Effector CD4-positive, alpha-beta T cell (primary cell): ENCODE measurements at regions not wholly inside any gene's neighbourhood (a gene's known extent, or its start where the extent isn't known, plus 50 kb on each side); places are given as distances from the start of the nearest gene placed in this dataset.
"Not testable (repeated sequence)": the region's sequence is repeated elsewhere in the genome, so short reads cannot be mapped to it uniquely, and the experiment has no call there.

Source experiments
- DNase-seq: peaks from one replicate; pipeline ENCODE4 v3.0.0-alpha.2; 2020

DNA sequence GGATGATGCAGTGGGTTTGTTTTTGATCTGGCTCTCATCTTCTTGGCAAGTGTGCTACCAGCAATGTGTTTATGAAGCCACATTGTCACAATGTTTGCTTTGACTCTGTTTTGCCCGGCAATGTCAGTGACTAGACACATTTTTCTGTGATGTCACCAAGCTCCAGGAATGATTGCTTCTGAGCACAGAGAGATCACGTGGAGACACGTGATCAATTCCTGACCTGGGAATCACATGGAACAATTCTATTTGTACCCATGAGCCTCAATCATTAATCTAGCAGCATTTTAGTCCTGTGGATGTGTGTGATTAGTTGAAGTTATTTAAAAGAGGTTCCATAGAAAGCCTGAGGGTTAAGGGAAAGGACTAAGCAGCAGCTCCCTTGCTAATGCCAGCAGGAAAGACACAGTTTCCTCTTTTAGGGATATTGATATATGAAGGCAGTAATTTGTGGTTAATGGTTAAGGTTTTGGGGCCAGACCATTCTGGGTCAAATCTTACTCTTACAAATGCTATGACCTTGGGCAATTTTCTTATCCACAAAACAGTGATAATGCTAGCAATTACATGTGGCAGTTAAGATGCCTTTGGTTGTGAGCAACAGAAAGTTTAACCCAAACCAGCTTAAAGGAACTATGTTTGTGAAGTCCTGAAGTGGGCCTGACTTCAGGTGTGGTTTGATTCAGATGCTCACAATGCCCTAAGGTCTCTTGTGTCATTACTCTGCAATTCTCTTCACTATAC, 59.0 kb downstream of the FASLG start:
- DNase-seq: no peak

DNA sequence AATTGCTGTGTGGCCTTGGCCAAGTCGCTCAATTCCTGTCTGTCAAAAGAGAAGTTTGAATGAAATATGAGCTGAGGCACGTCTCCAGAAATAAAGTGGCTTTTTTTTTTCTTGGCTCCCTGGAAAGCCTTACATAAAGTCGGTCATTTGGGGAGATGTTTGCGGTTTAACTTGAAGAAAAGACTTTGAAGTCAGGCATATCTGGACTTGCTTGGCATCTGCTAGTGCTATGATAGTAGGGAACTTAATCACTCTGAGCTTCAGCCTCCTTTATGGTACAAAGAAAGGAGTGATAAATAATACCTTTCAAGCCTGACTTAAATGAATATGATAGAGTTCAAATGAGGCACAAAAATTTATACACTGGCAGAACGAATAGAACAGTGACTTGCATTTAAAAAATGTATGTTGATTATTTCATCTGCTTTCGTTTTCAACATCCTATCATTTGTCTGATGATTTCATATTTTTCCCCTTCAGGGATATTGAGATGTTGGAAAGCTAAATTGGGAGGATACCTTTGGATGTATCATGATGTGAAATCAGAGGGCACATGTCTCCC, 60.2 kb downstream of the FASLG start:
- no peak for DNase-seq

GRCh38 chr1:172719694-172720138, 60.8 kb downstream of the FASLG start:
- DNase-seq: no peak

DNA sequence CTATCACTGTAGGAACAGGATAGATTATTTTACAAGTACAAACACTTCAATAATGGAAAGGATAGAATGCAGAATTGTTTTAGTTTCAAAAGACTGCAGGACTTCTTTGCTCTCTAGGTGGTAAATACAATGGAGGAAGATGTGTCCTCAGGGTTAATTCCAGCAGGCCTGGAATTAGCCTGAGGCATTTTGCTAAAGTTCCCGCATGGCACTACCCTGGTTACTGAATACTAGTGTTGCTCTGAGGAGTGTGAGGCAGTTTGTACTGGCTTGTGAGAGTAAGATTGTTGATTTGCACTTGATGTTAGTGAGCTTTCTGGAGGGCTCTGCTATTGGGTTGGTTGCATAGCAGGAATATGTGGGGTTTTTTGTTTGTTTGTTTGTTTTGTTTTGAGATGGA, 61.4 kb downstream of the FASLG start:
- no peak for DNase-seq

GRCh38 chr1:172723251-172723650, 64.3 kb downstream of the FASLG start:
- DNase-seq: no peak

- DNase-seq: no peak
Measured at GRCh38 chr1:172724232-172724631, 65.3 kb downstream of the FASLG start.

DNA sequence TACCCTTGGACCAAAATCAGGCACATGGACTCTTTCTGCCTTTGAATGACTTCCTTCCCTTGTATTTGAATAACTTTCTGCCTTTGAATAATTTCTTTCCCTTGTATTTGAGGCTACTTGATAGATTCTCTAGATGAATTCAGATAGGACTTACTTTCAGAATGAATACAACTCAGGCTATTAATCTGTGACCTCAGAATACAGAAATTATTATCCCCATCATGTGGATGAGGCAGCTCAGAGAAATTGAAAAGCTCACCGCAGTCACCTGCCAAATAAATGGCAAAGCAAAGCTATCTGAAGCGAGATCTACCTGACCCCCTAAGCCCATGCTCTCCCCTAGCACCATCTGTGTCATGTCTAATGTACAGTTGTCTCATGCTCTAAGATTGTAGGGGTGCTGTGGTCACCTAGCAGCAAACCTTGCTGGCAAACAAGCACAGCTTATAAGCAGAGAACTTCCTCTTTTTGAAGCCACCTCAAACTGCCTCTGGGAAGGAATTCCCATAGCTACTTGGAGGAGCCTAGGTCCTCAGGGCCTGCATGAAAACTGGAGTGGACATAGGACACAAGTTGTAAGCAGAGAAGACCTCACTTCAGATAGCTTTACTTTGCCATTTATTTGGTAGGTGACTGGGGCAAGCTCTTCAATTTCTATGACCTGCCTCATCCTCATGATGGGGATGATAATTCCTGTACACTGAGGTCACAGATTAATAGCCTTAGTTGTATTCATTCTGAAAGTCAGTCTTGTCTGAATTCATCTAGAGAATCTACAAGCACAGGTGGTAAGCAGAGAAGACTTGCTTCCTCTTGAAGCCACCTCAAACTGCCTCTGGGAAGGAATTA, 66.1 kb downstream of the FASLG start:
- no peak for DNase-seq

DNA sequence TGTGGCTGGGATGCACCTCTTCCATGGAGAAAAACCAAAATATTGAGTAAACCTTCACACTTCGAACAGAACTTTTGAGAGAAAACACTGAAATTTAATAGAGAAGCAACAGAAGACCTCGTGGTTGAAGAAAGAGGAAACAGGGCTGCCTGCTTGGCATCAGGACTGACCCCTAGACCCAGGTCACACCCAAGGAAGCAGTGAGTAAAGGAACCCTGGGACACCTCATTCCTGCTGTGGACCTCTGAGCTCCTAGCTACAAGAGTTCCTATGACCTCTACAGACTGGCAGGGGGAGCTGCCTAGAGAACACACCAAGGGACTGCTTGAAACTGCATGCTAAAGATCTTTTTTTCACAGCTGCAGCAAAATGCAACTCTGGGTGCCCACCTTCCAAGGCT, 67.8 kb downstream of the FASLG start:
- DNase-seq: no peak

GRCh38 chr1:172727275-172727857, 68.5 kb downstream of the FASLG start:
- DNase-seq: no peak

- DNase-seq: no peak
Measured at GRCh38 chr1:172727956-172728603, 69.2 kb downstream of the FASLG start.

GRCh38 chr1:172728705-172729104, 69.8 kb downstream of the FASLG start:
- DNase-seq: not testable (repeated sequence)

- DNase-seq: no peak
Measured at GRCh38 chr1:172732427-172732826, 73.5 kb downstream of the FASLG start.

DNA sequence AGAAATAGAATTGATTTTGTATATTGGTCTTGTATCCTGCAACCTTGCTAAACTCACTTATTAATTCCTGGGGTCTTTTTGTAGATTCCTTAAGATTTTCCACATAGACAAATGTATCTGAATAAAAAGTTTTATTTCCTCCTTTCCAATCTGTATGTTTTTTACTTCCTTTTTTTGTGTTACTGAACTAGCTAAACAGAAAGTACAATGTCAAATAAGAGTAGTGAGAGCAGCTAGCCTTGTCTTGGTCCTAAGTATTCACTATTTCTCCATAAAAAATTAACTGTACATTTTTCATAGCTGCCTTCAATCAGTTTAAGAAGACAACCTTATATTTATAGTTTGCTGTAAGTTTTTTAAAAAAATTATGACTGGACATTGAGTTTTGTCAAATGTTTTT, 74.9 kb downstream of the FASLG start:
- DNase-seq: no peak

DNA sequence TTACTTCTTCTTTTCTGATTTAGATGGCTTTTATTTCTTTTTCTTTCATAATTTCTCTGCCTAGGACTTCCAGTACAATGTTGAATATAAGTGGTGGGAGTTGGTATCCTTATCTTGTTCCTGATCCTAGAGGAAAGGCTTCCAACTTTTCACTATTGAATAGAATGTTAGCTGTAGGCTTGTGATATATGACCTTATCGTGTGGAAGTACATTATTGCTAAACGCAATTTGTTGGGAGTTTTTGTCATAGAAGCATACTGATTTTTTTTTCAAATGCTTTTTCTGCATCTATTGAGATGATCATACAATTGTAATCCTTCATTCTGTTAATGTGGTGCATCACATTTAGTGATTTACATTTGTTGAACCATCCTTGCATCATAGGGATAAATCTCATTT, 79.5 kb downstream of the FASLG start:
- DNase-seq: no peak

DNA sequence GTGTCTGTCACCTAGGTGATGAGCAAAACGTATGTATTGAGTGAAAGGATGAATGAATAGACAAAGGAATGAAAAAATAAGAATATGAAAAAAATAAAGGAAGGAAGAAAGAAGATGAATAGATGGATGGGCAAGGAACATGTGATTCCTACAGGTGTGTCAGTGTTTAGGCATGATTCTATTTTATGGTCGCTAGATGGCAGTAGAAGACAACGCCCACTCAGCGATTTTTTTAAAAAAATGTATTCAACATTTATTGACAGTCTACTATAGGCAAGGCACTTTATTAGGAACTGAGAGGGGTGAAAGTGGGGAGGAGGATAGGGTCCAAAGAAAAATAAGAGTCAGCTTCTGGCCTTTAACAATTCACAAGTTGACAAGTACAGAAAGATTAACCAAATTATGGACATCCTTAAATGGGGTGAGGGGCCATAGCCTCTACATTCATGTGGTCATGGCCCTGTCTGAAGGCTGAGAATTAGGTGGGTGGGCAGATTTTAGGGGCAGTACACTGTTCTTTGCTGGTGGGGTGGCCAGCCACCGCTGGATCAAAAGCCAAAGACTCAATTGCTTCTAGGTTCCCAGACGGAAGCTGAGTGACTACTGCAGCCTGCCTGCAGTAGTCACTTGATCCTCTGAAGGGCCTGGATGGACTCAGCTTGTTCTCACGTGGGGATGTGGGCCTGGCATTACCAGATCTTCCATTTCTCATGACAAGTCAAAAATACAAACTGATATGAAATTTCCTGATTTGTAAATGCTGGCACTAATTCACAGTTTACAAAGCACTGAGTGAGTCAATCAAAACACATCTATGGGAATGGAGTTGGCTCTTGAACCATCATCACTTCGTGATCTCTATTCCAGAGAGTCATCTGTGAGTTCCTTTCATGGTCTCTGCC, 83.9 kb downstream of the FASLG start:
- no peak for DNase-seq

- peak; percentile 25 for DNase-seq
Measured at GRCh38 chr1:172745014-172745413, 86.1 kb downstream of the FASLG start.

- peak; percentile 21 for DNase-seq
Measured at GRCh38 chr1:172746091-172746949, 87.4 kb downstream of the FASLG start.

- DNase-seq: no peak
Measured at GRCh38 chr1:172748201-172748600, 89.3 kb downstream of the FASLG start.

- no peak for DNase-seq
Measured at GRCh38 chr1:172751683-172752082, 92.8 kb downstream of the FASLG start.

GRCh38 chr1:172753964-172754363, 95.1 kb downstream of the FASLG start:
- DNase-seq: no peak

- no peak for DNase-seq
Measured at GRCh38 chr1:172754609-172755008, 95.7 kb downstream of the FASLG start.
